Esophagus muscularis mucosa (tissue), 4 donors: ENCODE measurements at regions not wholly inside any gene's neighbourhood (a gene's known extent, or its start where the extent isn't known, plus 50 kb on each side); places are given as distances from the start of the nearest gene placed in this dataset.

Source experiments
- EP300 ChIP-seq: sonication (generic); formaldehyde crosslinking; IDR thresholded peaks from one replicate; pipeline ENCODE4 v1.6.1; 2017; ENCODE audit warnings: antibody characterized with exemption
- POLR2A ChIP-seq: fragments of 450-650 bp; IDR thresholded peaks from one replicate; pipeline ENCODE4 v1.6.1; 2017; ENCODE audit warnings: antibody characterized with exemption, moderate library complexity, mild to moderate bottlenecking, low read depth
- TF ChIP-seq, protein P1 (sequence below), 3 experiments: fragments of 200-600 bp in 2 of 3; fragments of 450-650 bp in 1 of 3; sonication (generic) in 2 of 3; IDR thresholded peaks; one replicate each; pipeline ENCODE4 v1.5.1; 2017 to 2019; ENCODE audit warnings: antibody characterized with exemption in 3 of 3, mild to moderate bottlenecking in 2 of 3, moderate library complexity in 1 of 3

DNA sequence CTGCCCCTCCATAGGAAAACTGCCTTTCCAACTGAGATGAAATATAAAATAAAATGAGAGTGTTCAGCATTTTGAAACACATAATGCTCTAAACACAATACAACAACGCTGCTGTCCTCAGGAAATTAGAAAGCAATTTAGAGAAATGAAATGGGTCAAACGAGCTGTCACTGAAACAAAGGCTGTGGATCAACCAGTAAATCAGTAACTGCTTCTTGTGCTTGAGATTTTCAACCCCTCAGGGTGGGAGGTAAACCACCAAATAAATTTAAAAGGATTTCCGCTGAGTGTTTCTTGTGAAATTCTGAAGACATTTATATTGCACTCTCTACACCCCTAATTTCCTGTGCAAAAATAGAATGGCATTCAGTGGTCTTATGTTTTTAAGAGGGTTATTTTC is 657.1 kb upstream of the SEL1L start:
- TF ChIP-seq, protein P1, sequence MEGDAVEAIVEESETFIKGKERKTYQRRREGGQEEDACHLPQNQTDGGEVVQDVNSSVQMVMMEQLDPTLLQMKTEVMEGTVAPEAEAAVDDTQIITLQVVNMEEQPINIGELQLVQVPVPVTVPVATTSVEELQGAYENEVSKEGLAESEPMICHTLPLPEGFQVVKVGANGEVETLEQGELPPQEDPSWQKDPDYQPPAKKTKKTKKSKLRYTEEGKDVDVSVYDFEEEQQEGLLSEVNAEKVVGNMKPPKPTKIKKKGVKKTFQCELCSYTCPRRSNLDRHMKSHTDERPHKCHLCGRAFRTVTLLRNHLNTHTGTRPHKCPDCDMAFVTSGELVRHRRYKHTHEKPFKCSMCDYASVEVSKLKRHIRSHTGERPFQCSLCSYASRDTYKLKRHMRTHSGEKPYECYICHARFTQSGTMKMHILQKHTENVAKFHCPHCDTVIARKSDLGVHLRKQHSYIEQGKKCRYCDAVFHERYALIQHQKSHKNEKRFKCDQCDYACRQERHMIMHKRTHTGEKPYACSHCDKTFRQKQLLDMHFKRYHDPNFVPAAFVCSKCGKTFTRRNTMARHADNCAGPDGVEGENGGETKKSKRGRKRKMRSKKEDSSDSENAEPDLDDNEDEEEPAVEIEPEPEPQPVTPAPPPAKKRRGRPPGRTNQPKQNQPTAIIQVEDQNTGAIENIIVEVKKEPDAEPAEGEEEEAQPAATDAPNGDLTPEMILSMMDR (IDR thresholded peaks at IDR 0.05) = no peak
- TF ChIP-seq POLR2A = no peak
- TF ChIP-seq EP300 = no peak
